NCI-H345 treated with DMSO at 0.1 percent for 48 hours (cell line): ENCODE measurements at regions not wholly inside any gene's neighbourhood (a gene's known extent, or its start where the extent isn't known, plus 50 kb on each side); places are given as distances from the start of the nearest gene placed in this dataset.

Source experiments
- DNase-seq: peaks from one replicate; lab custom pipeline; 2025; ENCODE audit not compliant: unreplicated experiment; lab: John Stamatoyannopoulos, UW

DNA sequence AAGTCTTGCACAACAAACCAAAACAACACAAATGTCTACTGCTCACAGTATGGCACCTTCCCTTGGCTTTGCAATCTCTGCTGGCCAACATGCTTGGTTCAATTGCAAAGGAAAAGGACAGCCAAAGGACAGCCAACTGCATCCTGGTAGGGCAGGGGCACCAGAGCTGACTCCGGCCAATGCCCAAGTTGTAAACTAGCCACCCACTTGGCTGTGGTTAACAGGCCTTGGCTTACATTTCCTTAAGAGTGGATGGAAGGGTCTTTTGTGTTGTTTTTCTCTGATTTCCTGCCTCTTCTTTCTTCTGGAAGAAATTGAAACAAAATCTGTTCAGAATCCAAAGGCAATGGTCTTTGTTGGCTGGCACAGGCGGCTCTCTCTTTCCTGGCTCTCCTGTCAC, 119.1 kb upstream of the TRIB2 start:
- DNase-seq: no peak

DNA sequence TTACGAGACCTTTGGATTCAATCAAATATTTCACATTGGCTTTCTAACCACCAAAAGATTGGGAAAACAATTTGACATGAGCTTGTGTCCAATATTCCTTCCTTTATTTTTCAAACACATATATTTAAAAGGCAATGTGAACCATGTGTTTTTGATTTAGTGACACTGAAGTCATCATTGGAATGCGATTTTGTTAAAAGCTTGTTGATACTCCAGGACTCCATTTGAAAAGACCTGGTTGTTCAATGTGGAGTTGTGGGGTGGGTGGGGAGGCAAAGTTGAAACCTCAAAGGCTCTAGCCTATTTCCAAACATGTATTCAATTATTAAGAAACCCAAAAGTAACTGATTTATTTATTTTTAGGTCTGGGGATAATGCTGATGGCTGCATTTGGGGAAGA, 114.1 kb upstream of the TRIB2 start:
- DNase-seq: no peak

DNA sequence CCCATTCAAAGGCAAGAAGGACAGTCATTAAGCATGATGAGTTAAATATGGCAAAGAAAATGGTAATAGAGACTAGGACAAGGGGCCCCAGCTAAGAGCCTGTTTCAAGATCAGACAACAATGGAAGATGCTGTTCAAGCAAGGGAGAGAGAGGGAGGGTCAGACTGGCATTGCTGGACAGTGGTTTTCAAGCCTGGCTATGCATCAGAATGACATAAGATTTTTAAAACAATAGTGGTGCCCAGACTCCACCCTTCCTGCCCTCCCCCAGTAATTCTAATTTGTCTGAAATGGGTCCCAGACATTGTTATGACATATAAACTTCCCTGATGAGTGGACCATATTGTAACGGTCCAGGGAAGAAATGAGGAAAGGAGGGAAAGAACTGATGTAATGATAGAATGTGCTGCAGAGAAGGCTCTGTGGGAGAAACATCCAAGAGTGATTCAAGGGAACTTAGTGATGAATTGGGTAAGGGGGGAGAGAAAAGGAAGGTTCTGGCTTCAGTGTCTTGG, 112.9 kb upstream of the TRIB2 start:
- no peak for DNase-seq

DNA sequence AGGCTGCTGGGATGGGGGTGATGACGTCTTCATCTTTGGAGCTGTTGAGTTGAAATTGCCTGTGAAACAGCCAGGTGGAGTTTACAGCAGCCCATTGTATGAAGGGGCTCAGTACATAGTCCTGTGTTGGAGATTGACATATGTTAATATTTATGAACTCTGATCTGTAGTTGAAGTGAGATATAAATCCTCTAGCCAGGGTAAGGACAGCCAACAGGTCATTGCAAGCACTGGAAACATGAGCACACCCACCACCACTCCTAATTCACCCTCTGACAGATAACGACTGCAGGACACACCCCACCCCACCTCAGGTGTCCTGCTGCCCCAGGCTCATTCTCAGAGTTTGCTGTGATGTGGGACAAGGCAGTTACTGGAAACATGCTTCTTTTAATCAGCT, 112.4 kb upstream of the TRIB2 start:
- DNase-seq: peak; percentile 61

DNA sequence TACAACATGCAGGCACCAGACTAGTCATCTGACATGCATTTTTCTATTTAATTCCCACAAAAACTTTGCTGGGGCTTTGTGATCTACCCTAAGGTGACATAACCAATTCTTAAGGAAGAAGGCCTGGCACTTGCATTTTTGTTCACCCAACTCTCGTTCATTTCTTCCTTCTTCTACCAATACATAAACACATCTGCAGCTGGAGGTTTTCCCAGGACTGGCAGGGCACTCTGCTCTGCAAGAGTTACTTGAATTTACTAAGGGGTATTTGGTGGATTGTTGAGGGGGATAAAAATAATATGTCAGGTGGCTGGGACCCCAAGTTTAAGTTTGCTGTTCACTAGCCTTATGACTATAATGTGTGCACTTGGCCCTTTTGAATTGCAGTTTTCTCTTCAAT, 111.4 kb upstream of the TRIB2 start:
- DNase-seq: no peak

DNA sequence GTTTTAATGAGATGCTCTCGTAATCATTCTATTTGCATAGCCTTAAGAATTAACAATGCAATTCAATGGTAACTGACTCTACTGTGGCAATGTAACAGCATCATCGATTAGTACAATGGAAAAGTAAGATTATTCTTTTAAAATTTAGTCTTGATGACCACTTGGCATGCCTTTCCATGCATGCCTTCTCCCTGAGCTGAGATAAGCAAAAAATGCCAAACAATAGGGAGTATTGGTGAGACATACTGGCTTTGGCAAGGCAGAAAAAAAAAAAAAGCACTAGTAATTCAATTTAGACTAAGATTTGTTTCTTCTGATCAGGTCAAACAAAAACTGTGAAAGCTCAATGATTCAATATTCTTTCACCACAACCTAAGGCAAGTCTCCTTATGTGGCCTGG, 110.8 kb upstream of the TRIB2 start:
- DNase-seq: no peak

DNA sequence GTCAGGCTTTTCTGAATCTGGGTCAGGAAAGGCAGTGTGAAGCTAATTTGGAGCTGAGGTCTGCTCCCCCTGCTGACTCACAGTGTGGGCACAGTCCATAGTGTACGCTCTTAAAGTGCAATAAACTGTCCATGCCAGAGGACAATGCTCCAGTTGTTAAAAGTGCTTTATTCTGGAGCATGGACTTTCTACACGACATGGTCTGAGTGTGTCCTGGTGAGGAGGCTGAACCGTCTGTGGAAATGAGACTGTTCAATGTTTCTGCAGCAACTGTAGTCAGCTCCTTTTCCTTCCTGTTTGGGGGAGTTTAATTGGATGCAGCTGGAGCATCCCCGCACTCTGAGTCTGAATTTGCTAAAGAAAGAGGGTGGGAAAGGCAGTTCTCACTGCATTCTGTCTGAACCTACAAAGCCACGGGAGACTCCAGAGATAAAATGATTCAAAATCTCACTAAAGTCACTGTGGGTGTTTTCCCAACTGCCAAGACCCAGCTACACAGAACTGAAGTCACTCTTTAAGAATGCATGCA, 110.2 kb upstream of the TRIB2 start:
- DNase-seq: no peak

DNA sequence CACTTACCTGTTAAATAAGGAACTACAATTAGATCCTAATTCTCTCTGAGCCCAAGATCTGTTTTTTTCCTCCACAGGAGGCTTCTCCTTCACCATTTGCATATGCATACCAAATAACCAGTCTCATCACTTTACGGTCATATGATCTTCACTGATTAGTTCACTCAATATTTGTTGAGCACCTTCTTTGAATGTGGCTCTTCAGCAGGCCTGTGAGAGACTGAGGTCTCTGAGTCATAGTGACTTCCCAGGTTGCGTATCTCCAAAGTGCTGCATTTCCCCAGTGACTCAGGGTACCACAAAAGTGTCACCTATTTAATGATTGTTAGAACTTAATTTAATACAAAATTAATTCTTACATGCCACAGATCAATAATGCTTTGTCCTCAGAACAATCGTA, 108.8 kb upstream of the TRIB2 start:
- no peak for DNase-seq

DNA sequence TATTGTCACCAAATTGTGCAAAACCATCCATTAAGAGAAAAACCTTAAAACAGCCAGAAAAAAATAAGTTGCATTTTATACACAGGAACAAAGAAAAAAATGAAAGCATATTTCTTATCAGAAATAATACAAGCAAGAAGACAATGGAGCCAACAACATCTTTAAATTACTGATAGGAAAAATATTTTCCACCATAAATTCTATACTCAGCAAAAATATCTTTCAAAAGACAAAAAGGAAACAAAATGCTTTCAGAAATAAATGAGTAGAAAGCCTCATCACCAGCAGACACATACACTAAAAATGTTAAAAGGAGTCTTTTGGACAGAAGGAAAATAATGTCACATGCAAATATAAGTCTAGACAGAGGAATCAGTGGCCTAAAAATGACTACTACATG, 106.4 kb upstream of the TRIB2 start:
- DNase-seq: no peak

DNA sequence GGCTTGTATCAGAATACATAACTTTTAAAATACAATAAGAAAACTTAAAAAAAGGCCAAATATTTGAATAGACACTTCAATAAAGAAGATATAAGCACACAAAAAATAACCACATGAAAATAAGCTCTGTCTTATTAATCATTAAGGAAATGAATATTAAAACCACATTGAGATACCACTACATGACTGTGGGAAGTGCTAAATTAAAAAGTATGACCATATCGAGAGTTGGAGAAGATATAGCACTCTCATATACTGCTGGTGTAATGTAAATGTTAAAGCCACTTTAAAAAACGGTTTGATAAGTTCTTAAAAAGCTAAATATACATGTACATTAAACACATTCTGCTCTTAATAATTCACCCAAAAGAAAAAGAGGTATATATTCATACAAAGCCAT, 104.6 kb upstream of the TRIB2 start:
- no peak for DNase-seq

DNA sequence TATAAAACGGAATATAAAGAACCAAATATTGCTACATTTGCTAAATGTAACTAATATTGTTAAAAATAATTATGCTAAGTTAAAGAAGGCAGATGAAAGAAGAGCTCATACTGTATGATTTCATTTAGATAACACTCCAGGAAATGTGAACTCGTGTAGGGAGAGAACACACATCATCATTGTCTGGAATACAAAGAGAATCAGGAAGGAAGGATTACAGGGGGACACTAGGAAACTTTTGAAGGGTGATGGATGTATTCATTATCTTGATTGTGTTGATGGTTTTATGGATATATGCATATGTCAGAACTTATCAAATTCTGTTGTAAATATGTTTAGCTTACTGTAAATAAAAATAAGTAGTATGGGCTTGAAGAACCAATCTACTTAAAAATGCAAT, 104.1 kb upstream of the TRIB2 start:
- no peak for DNase-seq

DNA sequence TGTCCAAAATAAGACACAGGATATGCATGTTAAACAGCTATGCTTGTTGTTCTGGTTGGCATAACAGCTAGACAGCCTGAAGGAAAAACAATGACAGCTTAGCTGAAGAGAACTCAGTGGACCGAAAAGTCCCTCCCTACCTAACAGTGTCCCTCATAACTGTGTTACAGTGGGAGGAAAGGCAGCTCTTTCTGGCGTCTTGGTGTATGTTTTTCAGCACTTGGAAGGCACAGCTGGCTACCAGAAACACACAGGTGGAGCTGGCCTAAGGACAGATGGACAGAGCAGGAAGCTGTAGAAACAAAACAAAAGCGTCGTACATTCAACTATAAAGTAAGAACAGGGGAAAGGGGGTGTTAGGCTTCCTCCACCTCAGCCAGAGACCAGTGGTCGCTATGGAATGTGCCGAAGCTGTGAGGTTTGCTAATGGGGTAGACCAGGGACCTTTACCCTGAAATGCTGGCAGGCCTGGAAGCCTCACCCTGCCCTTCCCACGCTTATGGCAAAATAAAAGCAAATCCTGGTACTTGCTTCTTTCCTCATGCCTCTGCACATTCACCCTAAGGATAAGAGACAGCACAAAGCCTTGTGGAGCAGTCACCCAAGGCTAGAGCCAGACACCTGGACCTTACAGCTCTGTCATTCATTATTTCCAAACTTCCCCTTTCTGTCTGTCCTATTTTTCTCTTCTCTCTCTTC, 103.5 kb upstream of the TRIB2 start:
- no peak for DNase-seq

DNA sequence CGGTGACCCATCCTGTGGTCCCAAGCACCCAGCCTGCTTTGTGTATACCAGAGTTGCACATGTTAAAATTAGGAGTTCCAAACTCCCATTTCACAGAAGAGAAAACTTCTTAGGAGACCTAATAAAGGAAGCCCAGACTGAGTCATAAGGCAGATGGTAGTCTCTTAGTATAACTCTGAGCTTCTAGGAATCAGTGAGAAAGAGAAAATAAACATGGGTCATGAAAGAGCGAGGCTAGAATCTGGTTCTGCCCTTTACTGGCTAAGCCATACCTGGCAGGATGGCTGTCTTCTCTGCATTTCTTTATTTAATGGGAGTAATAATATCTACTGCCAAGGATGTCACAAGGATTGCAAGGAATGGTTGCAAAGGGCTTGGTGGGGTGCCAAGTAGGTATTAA, 101.2 kb upstream of the TRIB2 start:
- DNase-seq: no peak

DNA sequence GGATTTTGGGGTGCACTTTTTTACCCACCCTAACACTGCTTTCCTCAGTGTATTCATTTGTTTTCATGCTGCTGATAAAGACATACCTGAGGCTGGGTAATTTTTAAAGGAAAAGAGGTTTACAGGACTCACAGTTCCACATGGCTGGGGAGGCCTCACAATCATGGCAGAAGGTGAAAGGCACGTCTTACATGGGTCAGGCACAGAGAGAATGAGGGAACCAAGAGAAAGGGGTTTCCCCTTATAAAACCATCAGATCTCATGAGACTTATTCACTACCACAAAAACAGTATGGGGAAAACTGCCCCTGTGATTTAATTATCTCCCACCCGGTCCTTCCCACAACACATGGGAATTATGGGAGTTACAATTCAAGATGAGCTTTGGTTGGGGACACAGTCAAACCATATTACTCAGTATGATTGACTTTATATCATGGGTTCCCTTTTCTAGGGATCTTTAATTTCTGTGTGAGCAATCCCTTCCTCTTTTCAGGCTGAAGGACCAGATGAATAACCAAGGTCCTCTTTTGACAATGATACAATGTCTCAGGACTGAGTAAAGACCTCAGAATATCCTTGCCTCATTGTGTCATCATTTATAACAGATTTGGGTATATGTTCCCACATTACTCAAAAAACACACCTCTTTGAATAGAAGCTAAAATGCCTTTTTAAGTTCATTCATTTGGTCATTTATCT, 100.1 kb upstream of the TRIB2 start:
- no peak for DNase-seq

DNA sequence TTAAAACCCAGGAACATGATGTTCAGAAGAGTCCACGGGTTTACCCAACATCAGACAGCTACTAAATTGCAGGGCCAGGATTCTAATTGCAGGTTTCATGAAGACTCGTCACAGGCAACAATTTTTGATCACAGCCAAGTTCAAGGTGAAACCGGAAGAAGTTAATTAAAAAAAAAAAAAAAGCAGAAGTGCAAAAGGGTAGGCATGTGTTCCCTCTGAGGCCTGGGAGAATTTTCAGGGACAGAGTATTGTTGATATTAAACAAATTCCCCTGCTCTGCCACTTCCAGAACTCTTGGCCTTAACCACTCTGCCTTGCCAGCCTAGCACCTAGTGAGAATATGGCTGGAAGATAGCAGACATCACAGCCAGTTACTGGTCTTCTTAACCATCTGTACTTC, 99.4 kb upstream of the TRIB2 start:
- DNase-seq: no peak

DNA sequence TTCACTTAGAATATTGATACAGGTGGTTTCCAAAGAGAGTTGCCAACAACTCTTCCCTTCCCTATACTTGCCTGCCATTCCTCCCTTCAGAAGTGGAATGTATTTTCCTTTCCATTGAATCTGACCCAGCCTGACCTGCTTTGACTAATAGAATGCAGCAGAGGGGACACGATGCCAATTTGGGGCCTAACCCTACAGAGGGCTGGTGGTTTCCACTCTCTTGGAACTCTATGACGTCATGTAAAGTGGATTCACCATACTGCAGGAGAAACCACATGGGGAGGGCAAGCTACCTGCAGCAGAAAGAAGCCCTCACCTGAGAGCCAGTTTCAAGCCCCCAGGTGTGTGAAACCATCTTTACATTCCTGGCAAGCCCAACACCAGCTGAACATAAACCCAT, 98.9 kb upstream of the TRIB2 start:
- DNase-seq: no peak

DNA sequence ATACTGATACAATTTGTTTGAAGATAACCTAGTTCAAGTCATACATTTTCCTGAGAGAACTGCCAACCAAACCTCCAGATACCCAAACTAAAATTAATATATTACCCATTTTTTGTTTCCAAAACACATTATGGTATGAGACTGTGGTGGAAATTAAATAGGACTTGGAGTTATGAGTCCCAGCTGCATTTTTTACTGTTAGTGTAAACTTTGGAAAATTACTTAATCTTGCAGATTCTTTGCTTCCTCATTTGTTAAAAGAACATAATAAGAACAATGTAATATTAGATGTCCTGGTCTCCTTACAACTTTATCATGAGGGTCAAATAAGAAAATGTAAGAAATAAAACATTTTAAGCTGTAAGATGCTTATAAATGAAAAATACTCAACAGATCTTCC, 98.2 kb upstream of the TRIB2 start:
- no peak for DNase-seq

DNA sequence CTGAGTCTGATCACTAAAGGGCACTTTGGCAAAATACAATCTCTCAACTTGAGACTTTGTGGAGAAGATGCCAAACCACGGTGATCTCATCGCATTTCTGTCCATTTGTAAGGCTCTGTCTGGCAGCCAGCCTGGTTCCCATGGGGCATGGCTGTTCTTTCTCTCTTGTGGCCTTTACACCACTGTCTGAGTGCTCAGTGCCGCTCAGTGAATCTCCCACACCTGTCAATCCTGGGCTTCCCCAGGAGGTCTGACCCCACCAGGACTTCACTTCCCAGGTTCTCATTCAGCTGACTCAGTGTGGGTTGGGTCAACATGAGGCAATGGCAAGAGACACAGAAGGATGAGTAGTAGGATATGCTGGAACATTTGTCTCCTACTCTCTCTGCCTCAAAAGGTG, 96.8 kb upstream of the TRIB2 start:
- DNase-seq: no peak

DNA sequence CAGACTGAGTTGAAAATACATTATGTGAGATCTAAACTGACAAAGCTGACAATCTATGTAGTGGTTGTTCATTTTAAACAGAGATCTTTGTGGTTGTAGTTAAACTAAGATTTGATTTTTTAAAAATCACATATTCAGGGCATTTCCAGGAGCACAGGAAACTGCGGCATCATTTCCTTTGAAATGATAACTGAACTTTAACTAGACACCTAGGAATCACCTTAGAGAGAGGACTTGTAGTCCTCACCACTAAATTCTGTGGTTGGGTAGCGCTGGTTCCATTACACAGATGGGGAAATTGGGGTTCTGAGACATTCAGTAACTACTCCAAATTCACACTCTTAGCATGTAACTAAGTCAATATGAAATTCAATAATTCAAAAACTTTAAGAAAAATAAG, 96.0 kb upstream of the TRIB2 start:
- no peak for DNase-seq

DNA sequence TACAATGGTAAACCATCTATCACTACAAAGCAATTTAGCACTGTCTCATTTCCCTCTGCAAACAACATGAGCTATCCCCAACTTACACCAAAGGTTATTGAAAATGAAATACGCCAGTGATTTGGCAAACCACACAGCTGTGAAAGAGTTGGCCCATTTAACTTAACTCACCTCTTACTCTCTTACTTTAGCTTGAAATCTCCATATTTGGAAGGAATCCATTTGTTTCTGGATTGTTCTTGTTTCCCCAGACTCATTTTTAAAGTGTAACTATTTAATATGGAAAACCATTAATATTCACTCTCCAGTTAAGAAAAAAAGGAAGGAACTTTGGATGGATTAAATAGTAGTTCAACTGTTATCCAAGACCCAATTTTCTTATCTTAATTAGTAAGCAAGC, 93.7 kb upstream of the TRIB2 start:
- no peak for DNase-seq

DNA sequence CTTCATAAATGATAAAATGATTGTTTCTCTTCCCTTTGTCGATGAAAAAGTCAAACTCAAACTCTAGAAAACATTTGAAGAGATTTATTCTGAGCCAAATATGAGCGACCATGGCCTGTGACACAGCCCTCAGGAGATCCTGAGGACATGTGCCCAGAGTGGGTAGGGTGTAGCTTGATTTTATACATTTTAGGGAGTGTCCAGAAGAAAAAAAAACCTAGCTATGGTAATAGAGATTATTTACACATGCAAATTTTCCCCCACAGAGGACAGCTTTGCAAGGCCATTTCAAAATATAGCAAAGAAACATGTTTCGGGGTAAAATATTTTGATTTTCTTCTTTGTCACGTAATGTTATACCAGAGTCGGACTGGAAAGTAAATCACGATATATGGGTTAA, 92.4 kb upstream of the TRIB2 start:
- no peak for DNase-seq

DNA sequence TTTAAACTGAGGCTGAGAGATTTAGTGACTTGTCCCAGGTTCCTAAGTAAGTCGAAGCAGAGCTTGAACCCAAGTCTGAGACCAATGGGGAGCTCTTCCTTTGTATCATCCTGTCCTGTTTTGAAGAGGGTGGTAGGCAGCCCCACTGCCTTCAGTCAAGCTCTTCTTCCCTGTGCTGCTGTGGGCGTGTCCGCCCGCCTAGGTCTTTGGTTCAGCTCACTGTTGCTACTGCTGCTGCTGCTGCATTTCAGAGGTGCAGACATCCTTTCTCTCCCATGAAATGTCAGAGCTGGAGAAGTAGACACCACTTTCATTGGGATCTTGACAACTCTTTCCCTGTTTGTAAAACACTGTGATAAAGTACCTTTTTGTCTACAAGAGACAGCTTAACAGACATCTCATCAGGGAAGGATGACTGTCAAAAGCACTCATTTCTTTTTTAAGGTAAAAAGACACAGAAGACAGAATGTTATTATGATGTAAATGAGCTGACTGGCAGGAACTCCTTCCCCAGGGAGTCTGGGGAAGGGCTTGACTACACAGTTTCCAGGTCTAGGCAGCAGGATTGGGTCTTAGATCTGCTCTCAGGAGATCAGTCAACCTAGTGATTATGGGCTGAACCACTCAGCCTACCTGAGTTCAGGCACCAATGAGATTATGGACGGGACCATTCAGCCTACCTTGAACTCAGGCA, 91.7 kb upstream of the TRIB2 start:
- no peak for DNase-seq
